Coronary artery (tissue), 2 donors: ENCODE measurements at regions not wholly inside any gene's neighbourhood (a gene's known extent, or its start where the extent isn't known, plus 50 kb on each side); places are given as distances from the start of the nearest gene placed in this dataset.

ENCODE experiments used
- DNase-seq: peaks from one replicate; pipeline ENCODE4 v3.0.0-alpha.2; 2017; ENCODE audit warnings: low spot score
- H3K27ac ChIP-seq, 2 donors: fragments of 200-600 bp; sonication (generic); one replicate each; pipeline ENCODE4 v1.5.1; 2016 to 2019
- H3K4me3 ChIP-seq: fragments of 200-600 bp; sonication (generic); 2 replicates; pipeline ENCODE4 v1.5.1; 2016; ENCODE audit warnings: mild to moderate bottlenecking, moderate library complexity
- CTCF ChIP-seq: fragments of 200-600 bp; sonication (generic); IDR thresholded peaks from one replicate; pipeline ENCODE4 v1.5.1; 2019; ENCODE audit warnings: antibody characterized with exemption

GRCh38 chr9:89912605-89912953, 307.8 kb downstream of the GADD45G start:
- H3K4me3 ChIP-seq = no peak overlapping the region
- no peak overlapping the region for H3K27ac ChIP-seq
- no peak for TF ChIP-seq CTCF
- no peak for DNase-seq

GRCh38 chr9:89915187-89915586, 310.4 kb downstream of the GADD45G start:
- H3K4me3 ChIP-seq = no peak overlapping the region
- no peak for TF ChIP-seq CTCF
- DNase-seq = no peak
- no peak overlapping the region for H3K27ac ChIP-seq

- H3K4me3 ChIP-seq = no peak overlapping the region
- DNase-seq = no peak
- H3K27ac ChIP-seq = no peak overlapping the region
- TF ChIP-seq CTCF = no peak
These were observed 311.3 kb downstream of the GADD45G start for GRCh38 chr9:89916001-89916597.

GRCh38 chr9:89917861-89918260, 313.0 kb downstream of the GADD45G start:
- no peak for TF ChIP-seq CTCF
- DNase-seq = no peak
- Histone ChIP-seq H3K27ac (no peak overlapping the region), H3K4me3 (no peak overlapping the region)

GRCh38 chr9:89919171-89919681, 314.4 kb downstream of the GADD45G start:
- TF ChIP-seq CTCF = no peak
- Histone ChIP-seq H3K4me3 (no peak overlapping the region), H3K27ac (no peak overlapping the region)
- no peak for DNase-seq

GRCh38 chr9:89920131-89920530, 315.3 kb downstream of the GADD45G start:
- no peak overlapping the region for H3K4me3 ChIP-seq
- H3K27ac ChIP-seq = no peak overlapping the region
- TF ChIP-seq CTCF = no peak
- DNase-seq = no peak

- no peak overlapping the region for H3K27ac ChIP-seq
- no peak overlapping the region for H3K4me3 ChIP-seq
- no peak for DNase-seq
- TF ChIP-seq CTCF = no peak
These were observed 316.1 kb downstream of the GADD45G start for GRCh38 chr9:89920951-89921350.
